Neural cell (in vitro differentiated cells): ENCODE measurements at regions not wholly inside any gene's neighbourhood (a gene's known extent, or its start where the extent isn't known, plus 50 kb on each side); places are given as distances from the start of the nearest gene placed in this dataset.

Source experiments
- H2AFZ ChIP-seq: fragments of 200-600, 300-800 bp; sonication (generic), shearing (Covaris generic); 2 replicates; pipeline ENCODE4 v1.6.0; 2014; ENCODE audit warnings: low read depth, mild to moderate bottlenecking, antibody characterized with exemption, low read length, moderate library complexity
- H3F3A ChIP-seq: fragments of 200-600 bp; shearing (Covaris generic); 2 replicates; pipeline ENCODE4 v1.6.1; 2016; ENCODE audit warnings: mild to moderate bottlenecking, moderate library complexity, mixed read lengths, antibody characterized with exemption, low read length; ENCODE audit not compliant: insufficient read depth, poor library complexity, severe bottlenecking
- H3K27ac ChIP-seq: fragments of 200-600, 300-800 bp; sonication (generic), shearing (Covaris generic); 2 replicates; pipeline ENCODE4 v1.5.1; 2014; ENCODE audit warnings: mild to moderate bottlenecking, low read length, moderate library complexity
- H3K27me3 ChIP-seq: fragments of 300-800, 200-600 bp; sonication (generic), shearing (Covaris generic); 2 replicates; pipeline ENCODE4 v1.6.0; 2014; ENCODE audit warnings: mild to moderate bottlenecking, low read depth, low read length, moderate library complexity; ENCODE audit not compliant: insufficient read depth
- H3K36me3 ChIP-seq: fragments of 300-800, 200-600 bp; sonication (generic), shearing (Covaris generic); 2 replicates; pipeline ENCODE4 v1.5.1; 2014; ENCODE audit warnings: mild to moderate bottlenecking, antibody characterized with exemption, low read length, moderate library complexity; ENCODE audit not compliant: insufficient read depth
- H3K4me2 ChIP-seq: fragments of 300-800, 200-600 bp; sonication (generic), shearing (Covaris generic); 2 replicates; pipeline ENCODE4 v1.6.0; 2014; ENCODE audit warnings: mild to moderate bottlenecking, low read length
- H3K4me3 ChIP-seq: fragments of 300-800, 200-600 bp; sonication (generic), shearing (Covaris generic); 2 replicates; pipeline ENCODE4 v1.5.1; 2014; ENCODE audit warnings: mild to moderate bottlenecking, low read length, moderate library complexity
- H3K79me2 ChIP-seq: fragments of 200-600 bp; shearing (Covaris generic); replicated peaks from 2 replicates; pipeline ENCODE4 v1.6.0; 2014; ENCODE audit warnings: mild to moderate bottlenecking, low read length, moderate library complexity; ENCODE audit not compliant: insufficient read depth
- H3K9ac ChIP-seq: fragments of 300-800, 200-600 bp; sonication (generic), shearing (Covaris generic); 2 replicates; pipeline ENCODE4 v1.6.1; 2016; ENCODE audit warnings: mild to moderate bottlenecking, low read length, mixed read lengths
- H3K9me2 ChIP-seq: fragments of 200-600 bp; shearing (Covaris generic); 2 replicates; pipeline ENCODE4 v1.6.1; 2016; ENCODE audit warnings: mild to moderate bottlenecking, low read length, mixed read lengths; ENCODE audit not compliant: insufficient read depth
- H3K9me3 ChIP-seq: fragments of 200-600, 300-800 bp; sonication (generic), shearing (Covaris generic); 2 replicates; pipeline ENCODE4 v1.6.1; 2016; ENCODE audit warnings: mild to moderate bottlenecking, mixed run types, low read length, moderate library complexity, mixed read lengths
- H4K20me1 ChIP-seq: fragments of 200-600 bp; shearing (Covaris generic); 2 replicates; pipeline ENCODE4 v1.6.1; 2016; ENCODE audit warnings: mild to moderate bottlenecking, mixed run types; ENCODE audit not compliant: insufficient read depth
- RAD21 ChIP-seq: fragments of 450-650 bp; conservative IDR thresholded peaks from 2 replicates; pipeline ENCODE4 v1.6.1; 2014; ENCODE audit warnings: antibody characterized with exemption, mild to moderate bottlenecking, moderate library complexity

GRCh38 chr15:29872716-29873115 lies 50.4 kb upstream of the TJP1 start:
- Histone ChIP-seq H3K9ac (no peak overlapping the region), H3F3A (no peaks in the 10 kb centered on the region), H3K4me2 (no peak overlapping the region), H3K9me2 (no peaks in the 10 kb centered on the region), H3K9me3 (no peaks in the 10 kb centered on the region), H4K20me1 (no peaks in the 10 kb centered on the region), H3K79me2 (no peaks in the 10 kb centered on the region), H3K27me3 (no peaks in the 10 kb centered on the region), H3K36me3 (no peaks in the 10 kb centered on the region), H2AFZ (no peak overlapping the region), H3K27ac (no peak overlapping the region), H3K4me3 (no peak overlapping the region)
- TF ChIP-seq RAD21 = no peak
